IMR-90 (cell line): ENCODE measurements at regions not wholly inside any gene's neighbourhood (a gene's known extent, or its start where the extent isn't known, plus 50 kb on each side); places are given as distances from the start of the nearest gene placed in this dataset.

Experiments
- ATAC-seq: fragments of 200-7000 bp; cut with Tn5 transposase; 2 replicates; pipeline ENCODE4 v1.9.1; 2020; ENCODE audit warnings: low read depth, mild to moderate bottlenecking, moderate library complexity
- BruUV-seq: library from RNA; stranded (reverse); fragments of 400-500 nt; replicated peaks from 2 replicates; lab custom pipeline; 2021; lab: Mats Ljungman, UMichigan
- CTCF ChIA-PET: fragments of 300-600 bp; formaldehyde crosslinking; extraction: SDS; loops from one replicate; lab custom pipeline; 2021; ENCODE audit warnings: antibody characterized with exemption; lab: Yijun Ruan, JAX
- POLR2A ChIA-PET: fragments of 300-600 bp; sonication (Branson Sonifier 250); formaldehyde crosslinking; loops from one replicate; lab custom pipeline; 2022; ENCODE audit warnings: antibody characterized with exemption; ENCODE audit not compliant: unreplicated experiment; lab: Charles Lee
- DNase-seq: peaks from one replicate; pipeline ENCODE4 v3.0.0; 2013
- H2AFZ ChIP-seq: replicated peaks from 2 replicates; pipeline ENCODE3; 2013; ENCODE audit warnings: low read length, mild to moderate bottlenecking; ENCODE audit not compliant: poor library complexity
- H2AK5ac ChIP-seq: 2 replicates; pipeline ENCODE4 v1.6.1; 2013; ENCODE audit warnings: low read depth, low read length, inconsistent platforms
- H2AK9ac ChIP-seq: replicated peaks from 2 replicates; pipeline ENCODE3; 2013; ENCODE audit warnings: mild to moderate bottlenecking, low read depth, low read length, moderate library complexity; ENCODE audit not compliant: poor library complexity
- H2BK120ac ChIP-seq: 2 replicates; pipeline ENCODE4 v1.6.1; 2013; ENCODE audit warnings: low read depth, low read length, inconsistent platforms
- H2BK15ac ChIP-seq: 3 replicates; pipeline ENCODE4 v1.6.1; 2013; ENCODE audit warnings: low read depth, low read length, inconsistent platforms
- H2BK20ac ChIP-seq: 2 replicates; pipeline ENCODE4 v1.6.1; 2013; ENCODE audit warnings: low read depth, mild to moderate bottlenecking, inconsistent platforms, low read length, moderate library complexity
- H2BK5ac ChIP-seq: 2 replicates; pipeline ENCODE4 v1.6.1; 2013; ENCODE audit warnings: mild to moderate bottlenecking, low read depth, low read length, inconsistent platforms; ENCODE audit not compliant: poor library complexity, severe bottlenecking
- H3K14ac ChIP-seq: replicated peaks from 2 replicates; pipeline ENCODE4 v1.6.1; 2013; ENCODE audit warnings: low read depth, low read length, inconsistent platforms
- H3K18ac ChIP-seq: 2 replicates; pipeline ENCODE4 v1.6.1; 2013; ENCODE audit warnings: low read depth, low read length, control low read depth
- H3K23ac ChIP-seq: 2 replicates; pipeline ENCODE4 v1.6.1; 2013; ENCODE audit warnings: low read depth, low read length, inconsistent platforms
- H3K27ac ChIP-seq: 2 replicates; pipeline ENCODE4 v1.5.1; 2013; ENCODE audit warnings: mild to moderate bottlenecking, control low read depth, low read length; ENCODE audit not compliant: insufficient read depth
- H3K27me3 ChIP-seq: 2 replicates; pipeline ENCODE4 v1.6.1; 2013; ENCODE audit warnings: low read length; ENCODE audit not compliant: control insufficient read depth, insufficient read depth
- H3K36me3 ChIP-seq: 2 replicates; pipeline ENCODE4 v1.6.1; 2013; ENCODE audit warnings: low read length, mixed read lengths; ENCODE audit not compliant: control insufficient read depth, insufficient read depth
- H3K4ac ChIP-seq: 2 replicates; pipeline ENCODE4 v1.6.1; 2013; ENCODE audit warnings: low read depth, low read length, inconsistent platforms
- H3K4me1 ChIP-seq: 2 replicates; pipeline ENCODE4 v1.6.1; 2013; ENCODE audit warnings: low read length, mixed read lengths; ENCODE audit not compliant: control insufficient read depth, insufficient read depth
- H3K4me2 ChIP-seq: 2 replicates; pipeline ENCODE4 v1.6.1; 2013; ENCODE audit warnings: low read depth, mild to moderate bottlenecking, control low read depth, low read length, moderate library complexity
- H3K4me3 ChIP-seq: 2 replicates; pipeline ENCODE4 v1.5.1; 2013; ENCODE audit warnings: low read depth, mild to moderate bottlenecking, control low read depth, low read length, moderate library complexity; ENCODE audit not compliant: insufficient read depth
- H3K56ac ChIP-seq: 2 replicates; pipeline ENCODE4 v1.6.1; 2013; ENCODE audit warnings: low read length, inconsistent platforms; ENCODE audit not compliant: insufficient read depth; ENCODE audit errors: extremely low read depth
- H3K79me1 ChIP-seq, 2 experiments: 2 replicates each; pipeline ENCODE4 v1.6.1; 2013; ENCODE audit warnings: low read length in 2 of 2, inconsistent platforms in 1 of 2, low read depth in 1 of 2
- H3K9ac ChIP-seq: 2 replicates; pipeline ENCODE4 v1.6.1; 2013; ENCODE audit warnings: low read depth, low read length, control low read depth
- H3K9me1 ChIP-seq: 2 replicates; pipeline ENCODE4 v1.6.1; 2013; ENCODE audit warnings: low read length, inconsistent platforms; ENCODE audit not compliant: insufficient read depth
- H3K9me3 ChIP-seq: 2 replicates; pipeline ENCODE4 v1.6.1; 2013; ENCODE audit warnings: low read length; ENCODE audit not compliant: control insufficient read depth, insufficient read depth
- H4K20me1 ChIP-seq: 2 replicates; pipeline ENCODE4 v1.6.1; 2013; ENCODE audit warnings: low read length, inconsistent platforms; ENCODE audit not compliant: insufficient read depth
- H4K5ac ChIP-seq: 2 replicates; pipeline ENCODE4 v1.6.1; 2013; ENCODE audit warnings: mild to moderate bottlenecking, low read depth, low read length, control low read depth
- H4K8ac ChIP-seq, 2 experiments: 2 replicates each; pipeline ENCODE4 v1.6.1; 2013; ENCODE audit warnings: low read depth in 2 of 2, low read length in 2 of 2, control low read depth in 1 of 2, inconsistent platforms in 1 of 2
- H4K91ac ChIP-seq: 2 replicates; pipeline ENCODE4 v1.6.1; 2013; ENCODE audit warnings: low read depth, low read length, inconsistent platforms; ENCODE audit not compliant: insufficient read depth
- NFE2L2 ChIP-seq: fragments of 150-350 bp; IDR thresholded peaks from 2 replicates; pipeline ENCODE4 v1.6.1; 2016; ENCODE audit warnings: low read depth, mild to moderate bottlenecking, low read length
- RAD21 ChIP-seq: IDR thresholded peaks from 2 replicates; pipeline ENCODE4 v1.6.1; 2012; ENCODE audit warnings: low read length, improper control_type of control experiment
- WGBS, 2 experiments: methylation state at CpG; one replicate each; pipeline versions ENCODE4 v1.1.5 to v1.1.7; 2013; ENCODE audit warnings: missing lambda C conversion rate in 2 of 2; ENCODE audit not compliant: insufficient read length in 1 of 2; ENCODE audit errors: extremely low coverage in 2 of 2; 5-methylcytosine and 5-hydroxymethylcytosine counted together
- dilution Hi-C: fragments of 300-500 bp; cut with HindIII; formaldehyde crosslinking; loops from one replicate; pipeline ENCODE4 v1.14.3; 2018; ENCODE audit warnings: low sequenced_read_pairs; ENCODE audit not compliant: unreplicated experiment
- in situ Hi-C: fragments of 300-500 bp; cut with MboI; formaldehyde crosslinking; loops from 3 replicates; pipeline ENCODE4 v1.14.3; 2019; ENCODE audit warnings: low sequenced_read_pairs, inconsistent platforms, mixed read lengths
- intact Hi-C: fragments of 100-400 bp; cut with micrococcal nuclease; formaldehyde crosslinking; loops from 2 replicates; pipeline ENCODE4 v1.10.0; 2022

DNA sequence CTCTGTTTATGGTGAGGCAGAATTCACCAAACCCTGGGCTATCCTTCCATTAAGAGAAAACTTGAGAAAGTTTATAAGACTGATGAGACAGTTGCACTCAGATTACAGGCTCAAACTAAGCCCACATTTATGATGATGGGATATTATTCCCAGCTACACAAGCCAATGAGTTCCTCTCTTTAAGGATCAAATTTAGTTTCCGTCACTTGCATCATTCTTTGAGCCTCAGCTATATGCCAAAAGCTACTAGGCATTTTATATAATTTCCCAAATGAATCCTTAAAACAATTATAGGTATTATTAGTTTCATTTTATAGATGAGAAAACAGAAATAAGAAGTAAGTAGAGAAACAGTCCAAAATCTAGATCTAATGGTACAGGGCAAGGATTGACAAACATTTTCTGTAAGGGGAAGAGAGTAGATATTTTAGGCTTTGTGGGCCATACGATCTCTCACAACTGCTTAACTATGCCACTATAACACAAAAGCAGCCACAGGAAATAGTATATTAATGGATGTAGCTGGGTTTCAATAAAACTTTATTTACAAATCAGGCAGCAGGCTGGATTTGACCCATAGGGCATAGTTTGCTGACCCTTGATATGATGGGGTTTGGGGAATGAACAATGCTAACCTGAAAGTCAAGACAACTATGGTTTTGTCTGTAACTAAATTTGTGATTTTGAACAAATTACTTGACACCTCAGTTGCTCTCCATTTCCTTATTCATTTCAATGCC lies 91.8 kb upstream of the PLXNC1 start:
- no peaks in the 10 kb centered on the region for H4K20me1 ChIP-seq
- H3K23ac ChIP-seq = no peak overlapping the region
- H4K5ac ChIP-seq = no peak overlapping the region
- H2AK5ac ChIP-seq = no peak overlapping the region
- no peak overlapping the region for H2BK5ac ChIP-seq
- no peak overlapping the region for H3K27ac ChIP-seq
- ATAC-seq (no peak), DNase-seq (no peak)
- no peaks in the 10 kb centered on the region for H3K36me3 ChIP-seq
- no peak overlapping the region for H3K4me3 ChIP-seq
- in situ Hi-C loops = no loop called here
- no peak overlapping the region for H3K4me2 ChIP-seq
- peaks cover 11% of the 10 kb centered on the region for H3K4me1 ChIP-seq
- intact Hi-C loops = no loop called here
- H3K18ac ChIP-seq = no peak overlapping the region
- no peak overlapping the region for H3K4ac ChIP-seq
- no peak overlapping the region for H3K56ac ChIP-seq
- H2BK15ac ChIP-seq = no peak overlapping the region
- H4K91ac ChIP-seq = no peak overlapping the region
- no peak overlapping the region for H4K8ac ChIP-seq
- TF ChIP-seq RAD21 (no peak), NFE2L2 (no peak)
- no peaks in the 10 kb centered on the region for H3K79me1 ChIP-seq
- BruUV-seq = no TSS peak
- no peak overlapping the region for H3K14ac ChIP-seq
- WGBS, 2 experiments = no CpG with 5 or more reads among the region's 2 CpGs
- H2BK120ac ChIP-seq = no peak overlapping the region
- no peaks in the 10 kb centered on the region for H3K27me3 ChIP-seq
- no peaks in the 10 kb centered on the region for H3K9me1 ChIP-seq
- no peak overlapping the region for H3K9ac ChIP-seq
- dilution Hi-C loops = no loop called here
- H2BK20ac ChIP-seq = no peak overlapping the region
- H3K9me3 ChIP-seq = no peaks in the 10 kb centered on the region
- H2AK9ac ChIP-seq = no peak overlapping the region
- ChIA-PET POLR2A (no interaction called here), CTCF (no interaction called here)
- H2AFZ ChIP-seq = no peak overlapping the region
